Inferior parietal cortex (tissue), 1 donor: ENCODE measurements at regions not wholly inside any gene's neighbourhood (a gene's known extent, or its start where the extent isn't known, plus 50 kb on each side); places are given as distances from the start of the nearest gene placed in this dataset.
"Not testable (repeated sequence)": the region's sequence is repeated elsewhere in the genome, so short reads cannot be mapped to it uniquely, and the experiment has no call there.

Experiments used
- DNase-seq: peaks from one replicate; pipeline ENCODE4 v3.0.0-alpha.2; 2016; ENCODE audit errors: extremely low spot score

- DNase-seq: no peak
Measured at GRCh38 chr6:106849676-106850332, 124.7 kb downstream of the CD24 start.

- no peak for DNase-seq
Measured at GRCh38 chr6:106849120-106849519, 125.4 kb downstream of the CD24 start.

GRCh38 chr6:106847116-106847515 is 127.4 kb downstream of the CD24 start:
- DNase-seq: no peak

- DNase-seq: no peak
Measured at GRCh38 chr6:106844930-106845329, 129.6 kb downstream of the CD24 start.

GRCh38 chr6:106832766-106833510 is 141.6 kb downstream of the CD24 start:
- no peak for DNase-seq

- DNase-seq: no peak
Measured at GRCh38 chr6:106830930-106831329, 143.6 kb downstream of the CD24 start.

GRCh38 chr6:106829451-106829850 is 145.1 kb downstream of the CD24 start:
- DNase-seq: no peak

GRCh38 chr6:106827081-106827480 is 147.4 kb downstream of the CD24 start:
- no peak for DNase-seq

- no peak for DNase-seq
Measured at GRCh38 chr6:106825156-106825555, 149.4 kb downstream of the CD24 start.

GRCh38 chr6:106823732-106824351 is 150.7 kb downstream of the CD24 start:
- no peak for DNase-seq

- DNase-seq: no peak
Measured at GRCh38 chr6:106823058-106823457, 151.5 kb downstream of the CD24 start.

- DNase-seq: no peak
Measured at GRCh38 chr6:106820412-106820852, 154.1 kb downstream of the CD24 start.

- DNase-seq: no peak
Measured at GRCh38 chr6:106811088-106811686, 163.3 kb downstream of the CD24 start.

- no peak for DNase-seq
Measured at GRCh38 chr6:106808758-106809157, 165.8 kb downstream of the CD24 start.

- no peak for DNase-seq
Measured at GRCh38 chr6:106807947-106808611, 166.4 kb downstream of the CD24 start.

- not testable (repeated sequence) for DNase-seq
Measured at GRCh38 chr6:106806253-106806652, 168.3 kb downstream of the CD24 start.

- no peak for DNase-seq
Measured at GRCh38 chr6:106805771-106806170, 168.8 kb downstream of the CD24 start.

- no peak for DNase-seq
Measured at GRCh38 chr6:106804346-106805335, 169.9 kb downstream of the CD24 start.

GRCh38 chr6:106803188-106803587 is 171.3 kb downstream of the CD24 start:
- no peak for DNase-seq

- no peak for DNase-seq
Measured at GRCh38 chr6:106802139-106802538, 172.4 kb downstream of the CD24 start.

- DNase-seq: no peak
Measured at GRCh38 chr6:106801256-106801655, 171.9 kb downstream of the QRSL1 start.
